ENCODE measurements at regions not wholly inside any gene's neighbourhood (a gene's known extent, or its start where the extent isn't known, plus 50 kb on each side); places are given as distances from the start of the nearest gene placed in this dataset.
"Not testable (repeated sequence)": the region's sequence is repeated elsewhere in the genome, so short reads cannot be mapped to it uniquely, and the experiment has no call there.

DNA sequence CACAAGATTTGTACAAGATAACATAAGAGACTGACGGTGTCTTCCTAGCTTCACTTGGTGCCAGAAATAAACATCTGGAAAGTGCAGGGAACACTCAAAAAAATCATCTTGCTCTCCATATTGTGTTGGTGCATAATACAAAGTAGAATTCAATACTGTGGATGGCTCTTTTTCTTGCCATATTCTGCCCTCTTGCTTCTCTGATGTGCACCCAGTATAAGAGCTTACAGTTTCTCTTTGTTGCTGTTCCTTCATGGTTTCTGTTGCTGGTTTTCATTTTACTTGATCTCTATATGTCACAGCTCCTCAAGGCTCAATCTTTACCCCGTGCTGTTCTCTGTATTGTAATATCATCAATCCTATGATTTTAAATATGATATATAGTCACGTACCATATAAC lies 528.5 kb upstream of the ZP4 start:
- no peak for DNase-seq

- no peak for DNase-seq
These were observed 519.2 kb upstream of the ZP4 start for GRCh38 chr1:238409932-238410331.

DNA sequence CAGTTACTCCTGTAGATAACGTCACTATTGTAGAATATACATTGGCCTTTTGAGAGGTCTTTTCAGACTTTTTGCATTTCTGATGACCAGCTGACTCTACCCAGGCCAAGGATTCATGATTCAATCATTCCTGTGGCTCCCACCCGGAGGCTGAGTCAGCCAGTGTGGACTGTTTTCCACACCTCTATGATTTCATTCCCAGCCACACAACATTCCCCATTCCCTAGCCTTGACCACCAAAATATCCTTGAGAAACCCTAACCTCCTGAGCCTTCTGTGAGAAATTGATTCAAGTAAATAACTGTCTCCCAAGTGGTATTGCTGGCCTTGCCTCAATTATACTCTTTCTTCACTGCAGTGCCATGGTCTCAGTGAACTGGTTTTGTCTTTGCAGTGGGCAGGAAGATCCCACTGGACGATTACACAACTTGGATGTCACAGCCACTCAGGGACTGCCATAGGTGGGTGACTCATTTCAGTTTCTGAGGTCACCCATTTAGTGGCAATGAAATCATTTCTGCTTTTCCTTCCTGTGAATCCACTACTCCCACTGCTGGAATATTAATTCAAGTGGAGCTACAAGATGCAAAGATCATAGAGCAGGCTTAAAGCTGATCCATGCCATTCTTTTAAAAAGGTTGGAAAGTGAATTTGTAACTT lies 518.6 kb upstream of the ZP4 start:
- DNase-seq: no peak

DNA sequence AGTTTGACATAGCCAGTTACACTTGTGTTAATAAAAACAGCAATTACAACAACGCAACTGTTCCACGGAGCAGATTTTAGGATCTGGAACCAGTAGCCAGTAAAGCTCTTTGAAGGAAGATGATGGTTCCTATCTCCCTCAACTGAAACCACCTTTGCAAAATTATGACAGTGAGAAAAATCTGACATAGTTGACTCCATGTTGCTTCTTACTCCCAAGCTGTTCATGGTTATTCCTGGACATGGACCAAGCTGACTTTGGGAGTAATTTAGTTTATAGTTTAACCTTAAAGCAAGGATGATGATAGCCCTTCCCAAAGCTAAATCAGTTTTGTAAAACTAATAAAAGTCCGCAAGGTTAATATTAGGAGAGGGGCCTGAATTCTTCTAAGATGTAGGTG lies 518.0 kb upstream of the ZP4 start:
- no peak for DNase-seq

GRCh38 chr1:238406098-238406860 lies 515.6 kb upstream of the ZP4 start:
- DNase-seq: no peak

- DNase-seq: no peak
These were observed 514.2 kb upstream of the ZP4 start for GRCh38 chr1:238404921-238405320.

GRCh38 chr1:238404481-238404880 lies 513.8 kb upstream of the ZP4 start:
- DNase-seq: no peak

GRCh38 chr1:238401144-238401543 lies 510.4 kb upstream of the ZP4 start:
- no peak for DNase-seq

DNA sequence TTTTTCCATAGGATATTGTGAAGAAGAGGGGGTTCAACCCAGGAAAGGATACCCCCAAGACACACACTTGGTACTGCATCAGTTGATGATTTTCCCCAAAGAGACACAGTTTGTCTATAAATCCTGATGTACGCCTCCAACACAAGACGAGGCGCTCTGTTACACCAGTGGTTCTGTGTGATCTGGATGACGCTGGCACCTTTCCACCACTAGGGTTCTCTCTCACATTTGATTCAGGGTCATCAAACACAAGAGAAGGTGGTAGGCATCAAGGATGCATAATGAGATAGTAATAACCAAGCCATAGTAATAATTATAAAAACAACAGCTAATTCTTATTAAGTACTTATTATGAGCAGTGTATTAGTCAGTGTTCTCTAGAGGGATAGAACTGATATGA lies 508.8 kb upstream of the ZP4 start:
- DNase-seq: no peak

DNA sequence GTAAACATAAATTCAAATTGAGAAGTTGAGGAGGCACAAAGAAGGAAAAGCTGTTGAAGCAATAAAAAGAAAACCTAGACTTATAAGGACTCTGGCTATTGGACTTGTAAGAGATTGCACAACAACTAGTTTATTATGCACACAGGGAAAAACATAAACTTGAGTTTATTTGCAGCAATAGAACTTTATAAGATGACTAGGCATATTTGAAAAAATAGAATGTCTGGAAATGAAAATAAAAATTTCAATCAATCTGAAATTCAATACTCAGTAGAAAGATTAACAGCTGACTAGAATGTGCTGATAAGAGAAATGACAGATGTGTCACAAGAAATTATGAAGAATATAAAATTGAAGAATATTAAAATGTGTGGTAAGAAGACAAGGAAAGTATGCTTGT lies 505.4 kb upstream of the ZP4 start:
- no peak for DNase-seq

DNA sequence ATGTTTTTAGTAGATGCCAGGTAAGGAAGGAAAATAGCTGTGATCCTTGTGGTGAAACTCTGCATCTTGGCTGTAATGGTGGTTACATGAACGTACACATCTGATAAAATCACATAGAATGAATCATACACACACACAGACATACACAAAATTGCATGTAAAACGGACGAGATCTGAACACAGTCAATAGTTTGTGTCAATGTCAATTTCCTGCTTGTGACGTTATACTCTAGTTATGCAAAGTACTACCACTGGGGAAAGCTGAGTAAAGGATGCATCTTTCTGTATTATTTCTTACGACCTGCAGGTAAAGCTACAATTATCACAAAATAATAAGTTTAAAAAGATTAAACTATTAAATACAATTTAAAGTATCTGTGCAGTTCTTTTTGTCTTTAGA lies 493.7 kb upstream of the ZP4 start:
- DNase-seq: no peak

- DNase-seq: no peak
These were observed 489.4 kb upstream of the ZP4 start for GRCh38 chr1:238380167-238380566.

GRCh38 chr1:238379446-238379845 lies 488.7 kb upstream of the ZP4 start:
- DNase-seq: not testable (repeated sequence)

- no peak for DNase-seq
These were observed 486.7 kb upstream of the ZP4 start for GRCh38 chr1:238377280-238377919.

GRCh38 chr1:238370599-238370998 lies 479.9 kb upstream of the ZP4 start:
- DNase-seq: no peak

DNA sequence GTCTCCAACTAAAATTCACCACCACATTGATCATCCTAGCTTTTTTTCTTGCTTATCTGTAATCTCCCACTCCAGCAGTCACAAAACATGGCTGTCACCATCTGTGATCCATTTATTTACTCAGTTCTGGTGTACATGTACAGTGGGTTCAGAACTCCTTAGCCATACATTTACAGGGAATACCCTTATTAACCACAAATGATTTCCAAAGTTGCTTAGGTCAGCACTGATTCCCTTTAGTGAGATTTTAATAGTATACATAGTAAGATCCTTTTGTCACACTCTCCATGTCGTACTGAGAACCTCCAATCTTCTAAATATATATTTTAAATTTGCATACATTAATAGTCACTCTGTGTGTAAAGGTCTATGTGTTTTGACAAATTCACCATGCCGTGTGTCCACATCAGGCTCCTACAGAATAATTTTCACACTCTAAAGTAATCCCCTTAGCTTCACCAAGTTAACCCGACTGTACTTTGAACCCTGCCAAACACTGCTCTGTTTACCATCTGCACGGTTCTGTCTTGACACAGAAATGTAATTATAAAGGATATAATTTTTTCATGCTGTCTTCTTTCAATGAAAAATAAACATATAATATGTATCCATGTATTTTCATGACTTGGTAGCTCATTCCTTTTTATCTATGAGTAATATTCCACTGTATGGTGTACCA lies 473.6 kb upstream of the ZP4 start:
- DNase-seq: no peak

GRCh38 chr1:238360474-238360873 lies 469.8 kb upstream of the ZP4 start:
- no peak for DNase-seq

DNA sequence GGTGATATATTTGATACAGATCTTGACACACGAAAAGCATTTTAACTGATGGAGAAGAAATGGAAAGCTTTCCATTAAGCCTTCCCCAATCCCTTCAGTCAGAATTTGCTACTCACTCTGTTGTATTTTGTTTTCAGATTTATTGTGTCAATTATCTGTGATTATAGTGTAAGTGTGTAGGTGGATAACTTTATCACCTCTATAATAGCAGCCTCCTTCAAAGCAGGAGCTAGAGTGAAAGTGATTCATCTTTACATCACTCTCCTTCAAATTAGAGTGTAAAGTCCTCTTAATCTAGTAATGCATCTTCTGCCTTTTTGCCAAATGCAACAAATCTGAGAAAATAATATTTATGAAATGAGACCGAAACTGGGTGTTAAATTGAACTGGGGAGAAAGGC lies 459.7 kb upstream of the ZP4 start:
- no peak for DNase-seq

DNA sequence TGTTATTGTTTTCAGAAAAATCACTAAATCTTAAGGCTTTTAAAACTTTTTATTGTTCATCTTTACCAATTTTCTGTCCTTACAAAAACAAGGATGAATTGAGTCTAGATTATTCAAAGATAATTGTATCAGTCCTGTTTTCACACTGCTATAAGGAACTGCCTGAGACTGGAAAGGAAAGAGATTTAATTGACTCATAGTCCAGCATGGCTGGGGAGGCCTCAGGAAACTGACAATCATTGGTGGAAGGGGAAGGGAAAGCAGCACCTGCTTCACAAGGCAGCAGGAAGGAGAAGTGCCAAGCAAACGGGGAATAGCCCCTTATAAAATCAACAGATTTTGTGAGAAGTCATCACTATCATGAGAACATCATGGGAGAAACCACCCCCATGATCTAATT lies 455.6 kb upstream of the ZP4 start:
- DNase-seq: no peak

- no peak for DNase-seq
These were observed 455.1 kb upstream of the ZP4 start for GRCh38 chr1:238345837-238346236.

GRCh38 chr1:238343852-238344251 lies 453.1 kb upstream of the ZP4 start:
- DNase-seq: no peak

GRCh38 chr1:238341395-238341794 lies 450.7 kb upstream of the ZP4 start:
- no peak for DNase-seq

DNA sequence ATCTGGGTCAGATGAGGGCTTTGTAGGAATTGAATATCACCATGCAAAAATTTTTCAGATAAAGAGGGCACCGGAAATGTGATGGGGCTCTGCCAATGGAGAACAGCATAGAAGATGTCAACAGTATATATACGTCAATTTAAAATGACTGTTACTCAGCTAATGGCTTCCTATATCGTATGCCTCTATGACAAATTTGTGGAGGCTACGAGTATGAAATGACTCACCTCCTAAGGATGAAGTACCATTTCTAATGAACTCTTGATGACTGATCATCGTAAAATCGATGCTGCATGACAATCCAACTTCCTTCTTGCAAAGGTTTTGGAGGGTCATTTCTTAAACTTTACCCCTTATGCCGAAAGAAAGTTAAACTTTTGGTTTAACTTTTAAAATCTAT lies 450.3 kb upstream of the ZP4 start:
- no peak for DNase-seq

DNA sequence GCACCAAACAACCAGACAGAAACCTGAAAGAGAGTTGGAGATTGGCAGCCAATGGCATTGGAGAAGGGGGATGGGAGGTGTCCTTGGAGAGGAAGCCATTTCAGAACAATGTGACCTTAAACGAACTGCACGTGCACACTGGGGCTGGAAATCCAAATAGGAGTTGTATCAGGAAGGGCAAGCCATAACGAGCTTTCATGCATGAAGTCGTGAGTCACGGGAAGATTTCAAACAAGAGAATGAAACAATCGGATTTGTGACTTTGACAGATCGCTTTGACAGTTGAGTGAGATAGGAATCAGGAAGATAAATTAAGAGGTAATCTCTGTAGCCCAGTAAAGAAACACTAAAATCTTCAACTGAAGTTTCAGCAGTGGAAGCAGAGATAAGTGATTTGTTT lies 445.8 kb upstream of the ZP4 start:
- no peak for DNase-seq
